ENCODE measurements at regions not wholly inside any gene's neighbourhood (a gene's known extent, or its start where the extent isn't known, plus 50 kb on each side); places are given as distances from the start of the nearest gene placed in this dataset.
A peak's percentile ranks its signal among the peaks of the same experiment; 100 is the strongest.

- Histone ChIP-seq H2BK20ac (ENCODE audit: low read length) (no peak overlapping the region), H3K9me3 (ENCODE audit: insufficient read depth in 2 of 2, low read depth in 1 of 2, low read length in 1 of 2) (no peaks in the 10 kb centered on the region), H4K20me1 (replicated peaks in 1 of 2; ENCODE audit: control insufficient read depth in 1 of 2, insufficient read depth in 2 of 2, low read length in 2 of 2) (no peaks in the 10 kb centered on the region), H2AK5ac (ENCODE audit: low read depth, low read length) (no peak overlapping the region), H2BK15ac (ENCODE audit: low read length) (no peak overlapping the region), H3K23me2 (ENCODE audit: low read depth, low read length) (no peaks in the 10 kb centered on the region), H3K14ac (ENCODE audit: insufficient read length) (no peak overlapping the region), H3K36me3 (ENCODE audit: control insufficient read depth in 2 of 4, insufficient read depth in 4 of 4, low read length in 3 of 4) (no peaks in the 10 kb centered on the region), H3K4me3 (ENCODE audit: extremely low read depth in 1 of 4, insufficient read depth in 2 of 4, low read depth in 3 of 4, low read length in 4 of 4) (no peak overlapping the region), H4K5ac (ENCODE audit: insufficient read length, low read depth, low read length) (no peak overlapping the region), H3K79me1 (ENCODE audit: low read depth, low read length) (no peaks in the 10 kb centered on the region), H2BK5ac (ENCODE audit: low read depth, low read length) (no peak overlapping the region), H3K9ac (replicated peaks in 1 of 4; ENCODE audit: extremely low read depth in 1 of 4, low read depth in 3 of 4, low read length in 3 of 4) (no peak overlapping the region), H3K18ac (ENCODE audit: extremely low read depth, low read length) (no peak overlapping the region), H3K79me2 (ENCODE audit: control insufficient read depth in 1 of 2, insufficient read depth in 2 of 2, low read length in 2 of 2) (no peaks in the 10 kb centered on the region), H3K4me2 (ENCODE audit: insufficient read depth in 1 of 2, low read depth in 2 of 2, low read length in 2 of 2) (no peak overlapping the region), H3K27ac (ENCODE audit: low read depth, low read length) (no peak overlapping the region), H3K4me1 (replicated peaks in 1 of 4; ENCODE audit: control insufficient read depth in 3 of 4, insufficient read depth in 4 of 4, low read length in 3 of 4) (no peaks in the 10 kb centered on the region), H2AFZ (ENCODE audit: low read length) (peak overlapping the region; percentile 33; the same call in 1 of the 2 replicates), H2BK12ac (ENCODE audit: low read depth, low read length) (no peak overlapping the region), H4K8ac (ENCODE audit: extremely low read depth, insufficient read depth, low read length) (no peak overlapping the region; the same call in 1 of the 2 replicates), H3K4ac (replicated peaks; ENCODE audit: insufficient read length, low read depth, low read length) (no peak overlapping the region), H4K91ac (replicated peaks; ENCODE audit: insufficient read length, low read length) (no peak overlapping the region), H3K27me3 (replicated peaks in 1 of 4; ENCODE audit: control insufficient read depth in 3 of 4, extremely low read depth in 1 of 4, insufficient read depth in 3 of 4, low read length in 3 of 4) (no peaks in the 10 kb centered on the region), H3K23ac (ENCODE audit: insufficient read length) (no peak overlapping the region), H2BK120ac (replicated peaks; ENCODE audit: low read depth, low read length) (no peak overlapping the region), H3K56ac (replicated peaks; ENCODE audit: insufficient read length, low read depth, low read length) (no peak overlapping the region)
- POLR2A ChIA-PET (ENCODE audit: partially characterized antibody), result no interaction called here
- TF ChIP-seq POU5F1 (IDR thresholded peaks at IDR 0.05; ENCODE audit: low read depth, low read length) (no peak), GTF2F1 (IDR thresholded peaks at IDR 0.05; ENCODE audit: borderline replicate concordance, low read depth, low read length) (no peak), BACH1 (IDR thresholded peaks at IDR 0.05; ENCODE audit: low read length) (no peak), CHD2 (IDR thresholded peaks at IDR 0.05; ENCODE audit: low read length) (no peak), YY1 (IDR thresholded peaks at IDR 0.05; ENCODE audit: low read depth, low read length) (no peak), TAF1 (IDR thresholded peaks at IDR 0.05; ENCODE audit: low read depth, low read length) (no peak), EZH2 (IDR thresholded peaks at IDR 0.05; ENCODE audit: low read depth, low read length, severe bottlenecking) (no peak), SIN3A (conservative IDR thresholded peaks at IDR 0.05 in 1 of 2, IDR thresholded peaks at IDR 0.05 in 1 of 2; ENCODE audit: low read depth in 1 of 2, low read length in 2 of 2) (no peak), RBBP5 (IDR thresholded peaks at IDR 0.05; ENCODE audit: borderline replicate concordance, low read depth, low read length) (no peak)
- DNase-seq (ENCODE audit: low read depth in 1 of 2, low spot score in 2 of 2), result no peak
- FAIRE-seq, result no peak
- WGBS, 2 experiments (ENCODE audit: extremely low coverage in 1 of 2, insufficient coverage in 1 of 2, insufficient read length in 1 of 2, insufficient replicate concordance in 2 of 2, low coverage in 1 of 2, low lambda C conversion rate in 2 of 2, missing lambda C conversion rate in 1 of 2), result 88% methylated on average over 3 of the region's 3 CpGs; no CpG with 5 or more reads in 1 of the 2 experiments
- CTCF ChIA-PET (ENCODE audit: partially characterized antibody), result interaction anchor here (0.8 to 1.1 kb wide), 3 partner anchors 9 to 169 kb away, joined by 3 to 5 read pairs (median 3); no protein-coding TSS in a partner anchor
Measured at GRCh38 chr1:222286011-222286410, 261.9 kb downstream of the HHIPL2 start.

All from H1 (cell line).